Upper lobe of right lung (tissue), 1 donor: ENCODE measurements at regions not wholly inside any gene's neighbourhood (a gene's known extent, or its start where the extent isn't known, plus 50 kb on each side); places are given as distances from the start of the nearest gene placed in this dataset.
"Not testable (repeated sequence)": the region's sequence is repeated elsewhere in the genome, so short reads cannot be mapped to it uniquely, and the experiment has no call there.

Experiments
- ATAC-seq: fragments of 200-7000 bp; cut with Tn5 transposase; one replicate; pipeline ENCODE4 v1.9.1; 2020; ENCODE audit warnings: mild to moderate bottlenecking, moderate library complexity
- DNase-seq: peaks from one replicate; pipeline ENCODE4 v3.0.0-alpha.2; 2020
- H3K27ac ChIP-seq: fragments of 200-600 bp; one replicate; pipeline ENCODE4 v1.8.0; 2022
- H3K27me3 ChIP-seq: fragments of 200-600 bp; one replicate; pipeline ENCODE4 v1.8.0; 2022; ENCODE audit warnings: mild to moderate bottlenecking
- H3K36me3 ChIP-seq: fragments of 200-600 bp; one replicate; pipeline ENCODE4 v1.8.0; 2022
- H3K4me1 ChIP-seq: fragments of 200-600 bp; one replicate; pipeline ENCODE4 v1.8.0; 2022
- H3K4me3 ChIP-seq: fragments of 200-600 bp; one replicate; pipeline ENCODE4 v1.8.0; 2022; ENCODE audit warnings: mild to moderate bottlenecking
- H3K9me3 ChIP-seq: fragments of 200-600 bp; one replicate; pipeline ENCODE4 v1.8.0; 2022
- intact Hi-C: fragments of 100-400 bp; cut with DNase I; formaldehyde crosslinking; loops from one replicate; pipeline ENCODE4 v1.11.0; 2022
- TF ChIP-seq, protein P1 (sequence below): fragments of 200-600 bp; IDR thresholded peaks from one replicate; pipeline ENCODE4 v1.8.0; 2022; ENCODE audit warnings: antibody characterized with exemption
- donor health status: DM: no; HTN: yes; CAD: no; lungs with severe emphysema.

DNA sequence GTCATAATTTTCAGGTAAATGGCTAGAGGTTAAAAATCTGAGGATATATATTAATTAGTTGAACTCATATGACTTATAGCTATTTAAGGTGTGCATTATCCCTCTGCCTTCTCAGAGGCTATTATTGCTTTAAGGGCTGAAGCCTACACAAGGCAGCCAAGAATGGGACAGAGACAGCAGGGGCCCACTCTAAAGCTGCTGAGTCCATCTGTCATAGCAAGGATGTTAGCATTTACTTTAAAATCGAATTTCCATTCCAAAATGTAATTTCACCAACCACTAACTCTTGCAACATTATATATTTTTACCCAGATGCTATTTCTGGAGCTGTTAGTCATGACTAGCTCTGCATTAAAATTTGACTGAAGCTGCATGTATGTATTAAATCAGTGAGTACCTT is 236.3 kb upstream of the FSIP2 start:
- no peaks in the 10 kb centered on the region for H3K36me3 ChIP-seq
- no peaks in the 10 kb centered on the region for H3K4me1 ChIP-seq
- H3K9me3 ChIP-seq: peaks cover 5% of the 10 kb centered on the region
- intact Hi-C loops: no loop called here
- TF ChIP-seq, protein P1, sequence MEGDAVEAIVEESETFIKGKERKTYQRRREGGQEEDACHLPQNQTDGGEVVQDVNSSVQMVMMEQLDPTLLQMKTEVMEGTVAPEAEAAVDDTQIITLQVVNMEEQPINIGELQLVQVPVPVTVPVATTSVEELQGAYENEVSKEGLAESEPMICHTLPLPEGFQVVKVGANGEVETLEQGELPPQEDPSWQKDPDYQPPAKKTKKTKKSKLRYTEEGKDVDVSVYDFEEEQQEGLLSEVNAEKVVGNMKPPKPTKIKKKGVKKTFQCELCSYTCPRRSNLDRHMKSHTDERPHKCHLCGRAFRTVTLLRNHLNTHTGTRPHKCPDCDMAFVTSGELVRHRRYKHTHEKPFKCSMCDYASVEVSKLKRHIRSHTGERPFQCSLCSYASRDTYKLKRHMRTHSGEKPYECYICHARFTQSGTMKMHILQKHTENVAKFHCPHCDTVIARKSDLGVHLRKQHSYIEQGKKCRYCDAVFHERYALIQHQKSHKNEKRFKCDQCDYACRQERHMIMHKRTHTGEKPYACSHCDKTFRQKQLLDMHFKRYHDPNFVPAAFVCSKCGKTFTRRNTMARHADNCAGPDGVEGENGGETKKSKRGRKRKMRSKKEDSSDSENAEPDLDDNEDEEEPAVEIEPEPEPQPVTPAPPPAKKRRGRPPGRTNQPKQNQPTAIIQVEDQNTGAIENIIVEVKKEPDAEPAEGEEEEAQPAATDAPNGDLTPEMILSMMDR: no peak
- DNase-seq (no peak), ATAC-seq (no peak)
- H3K27me3 ChIP-seq: no peaks in the 10 kb centered on the region
- no peak overlapping the region for H3K27ac ChIP-seq
- no peak overlapping the region for H3K4me3 ChIP-seq

DNA sequence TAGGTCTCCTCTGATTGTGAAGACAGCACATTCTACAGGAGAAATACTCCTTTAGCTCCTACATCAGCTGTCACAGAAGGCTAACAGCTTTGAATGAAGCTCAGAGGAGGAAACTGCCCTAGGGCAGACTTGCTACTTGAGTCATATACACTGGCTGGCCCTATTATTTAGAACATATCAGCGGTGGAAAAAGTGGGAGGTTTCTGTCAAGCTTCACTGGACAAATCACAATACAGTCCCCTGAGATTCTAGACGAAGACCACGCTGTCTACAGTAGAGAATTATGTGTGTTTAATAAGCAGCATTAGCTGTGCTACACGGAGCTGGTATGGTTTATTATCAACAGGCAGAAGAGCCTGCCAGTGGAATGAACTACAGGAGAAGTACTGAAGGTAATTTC is 230.9 kb upstream of the FSIP2 start:
- no peaks in the 10 kb centered on the region for H3K27me3 ChIP-seq
- ATAC-seq: no peak
- H3K36me3 ChIP-seq: no peaks in the 10 kb centered on the region
- intact Hi-C loops: no loop called here
- TF ChIP-seq, protein P1: no peak
- no peak overlapping the region for H3K4me3 ChIP-seq
- no peak overlapping the region for H3K27ac ChIP-seq
- no peaks in the 10 kb centered on the region for H3K4me1 ChIP-seq
- no peak for DNase-seq
- H3K9me3 ChIP-seq: peaks cover 29% of the 10 kb centered on the region

DNA sequence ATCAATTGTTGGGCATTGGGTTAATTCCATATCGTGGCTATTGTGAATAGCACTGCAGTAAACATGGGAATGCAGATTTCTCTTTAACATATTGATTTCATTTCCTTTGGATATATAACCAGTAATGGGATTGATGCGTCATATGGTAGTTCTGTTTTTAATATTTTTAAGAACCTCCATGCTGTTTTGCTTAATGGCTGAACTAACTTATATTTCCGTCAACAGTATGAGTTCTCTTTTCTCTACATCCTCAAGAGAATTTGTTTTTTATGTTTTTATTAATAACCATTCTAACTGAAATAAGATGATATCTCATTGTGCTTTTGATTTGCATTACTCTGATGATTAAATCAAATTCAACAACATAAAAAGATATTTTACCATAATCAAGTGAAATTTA is 228.5 kb upstream of the FSIP2 start:
- Histone ChIP-seq H3K4me1 (no peaks in the 10 kb centered on the region), H3K36me3 (no peaks in the 10 kb centered on the region), H3K9me3 (peaks cover 24% of the 10 kb centered on the region), H3K4me3 (no peak overlapping the region), H3K27me3 (no peaks in the 10 kb centered on the region), H3K27ac (no peak overlapping the region)
- ATAC-seq (no peak), DNase-seq (no peak)
- TF ChIP-seq, protein P1: no peak
- intact Hi-C loops: no loop called here

DNA sequence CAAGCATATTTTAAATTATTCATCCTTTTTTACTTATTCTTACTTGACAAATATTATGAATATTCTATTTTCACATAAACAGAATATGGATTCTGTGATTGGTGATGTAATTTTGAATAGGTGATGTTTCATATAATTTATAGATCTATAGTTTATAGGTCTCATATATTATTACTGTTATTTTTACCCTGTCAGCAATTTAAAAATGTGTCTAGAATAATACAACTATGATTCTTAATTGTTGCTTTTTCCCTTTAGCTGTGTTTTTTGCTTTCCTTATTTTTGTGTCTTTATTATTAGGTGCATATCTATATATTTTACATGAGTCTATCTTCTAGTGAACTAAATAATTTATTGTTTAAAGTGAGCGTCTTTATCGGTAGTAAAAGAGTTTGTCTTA is 226.7 kb upstream of the FSIP2 start:
- TF ChIP-seq, protein P1: no peak
- DNase-seq (no peak), ATAC-seq (no peak)
- H3K27me3 ChIP-seq: no peaks in the 10 kb centered on the region
- H3K4me3 ChIP-seq: no peak overlapping the region
- H3K36me3 ChIP-seq: no peaks in the 10 kb centered on the region
- peaks cover 24% of the 10 kb centered on the region for H3K9me3 ChIP-seq
- no peak overlapping the region for H3K27ac ChIP-seq
- intact Hi-C loops: no loop called here
- H3K4me1 ChIP-seq: no peaks in the 10 kb centered on the region

DNA sequence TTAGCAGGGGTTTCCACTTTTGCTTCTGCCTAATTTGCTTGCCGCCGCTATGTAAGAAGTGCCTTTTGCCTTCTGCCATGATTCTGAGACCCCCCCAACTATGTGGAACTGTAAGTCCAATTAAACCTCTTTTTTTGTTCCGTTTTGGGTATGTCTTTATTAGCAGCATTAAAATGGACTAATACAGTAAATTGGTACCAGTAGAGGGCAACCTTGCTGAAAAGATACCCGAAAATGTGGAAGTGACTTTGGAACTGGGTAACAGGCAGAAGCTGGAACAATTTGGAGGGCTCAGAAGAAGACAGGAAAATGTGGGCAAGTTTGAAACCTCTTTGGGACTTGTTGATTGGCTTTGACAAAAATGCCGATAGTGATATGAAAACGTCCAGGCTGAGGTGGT is 216.1 kb upstream of the FSIP2 start:
- DNase-seq (no peak), ATAC-seq (no peak)
- intact Hi-C loops: no loop called here
- Histone ChIP-seq H3K36me3 (no peaks in the 10 kb centered on the region), H3K4me3 (no peak overlapping the region), H3K9me3 (no peaks in the 10 kb centered on the region), H3K27me3 (no peaks in the 10 kb centered on the region), H3K27ac (no peak overlapping the region), H3K4me1 (no peaks in the 10 kb centered on the region)
- TF ChIP-seq, protein P1: no peak

DNA sequence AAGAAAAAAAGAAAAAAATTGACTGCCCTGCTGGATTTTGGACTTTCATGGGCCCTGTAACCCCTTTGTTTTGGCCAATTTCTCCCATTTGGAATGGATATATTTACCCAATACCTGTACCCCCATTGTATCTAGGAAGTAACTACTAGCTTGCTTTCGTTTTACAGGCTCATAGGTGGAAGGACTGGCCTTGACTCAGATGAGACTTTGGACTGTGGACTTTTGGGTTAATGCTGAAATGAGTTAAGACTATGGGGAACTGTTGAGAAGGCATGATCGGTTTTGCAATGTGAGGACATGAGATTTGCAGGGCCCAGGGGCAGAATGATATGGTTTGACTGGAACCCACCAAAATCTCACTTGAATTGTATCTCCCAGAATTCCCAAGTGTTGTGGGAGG is 214.4 kb upstream of the FSIP2 start:
- H3K4me3 ChIP-seq, H3K27me3 ChIP-seq, intact Hi-C loops, ATAC-seq, H3K36me3 ChIP-seq, H3K27ac ChIP-seq, H3K4me1 ChIP-seq, H3K9me3 ChIP-seq, DNase-seq: not testable (repeated sequence)
